ENCODE measurements at regions not wholly inside any gene's neighbourhood (a gene's known extent, or its start where the extent isn't known, plus 50 kb on each side); places are given as distances from the start of the nearest gene placed in this dataset.
A peak's percentile ranks its signal among the peaks of the same experiment; 100 is the strongest.
"Not testable (repeated sequence)": the region's sequence is repeated elsewhere in the genome, so short reads cannot be mapped to it uniquely, and the experiment has no call there.

- H3K9me3 ChIP-seq = no peaks in the 10 kb centered on the region
- intact Hi-C loops (cut with DNase I) = no loop called here
- TF ChIP-seq CTCF (IDR thresholded peaks at IDR 0.05) = no peak
- no peak overlapping the region for H3K27ac ChIP-seq
- DNase-seq (peak in 2 of 4 donors; percentile 11 to 58), ATAC-seq (no peak)
- peaks cover 0 to 5% of the 10 kb centered on the region in 2 donors for H3K27me3 ChIP-seq
- H3K4me1 ChIP-seq = no peaks in the 10 kb centered on the region
- H3K4me3 ChIP-seq = no peak overlapping the region
- no peaks in the 10 kb centered on the region for H3K36me3 ChIP-seq
Measured at GRCh38 chr3:118641608-118642007, 393.0 kb downstream of the IGSF11 start.

GRCh38 chr3:118671192-118671591 is 363.5 kb downstream of the IGSF11 start:
- intact Hi-C loops (cut with DNase I) = no loop called here
- H3K4me3 ChIP-seq = no peak overlapping the region
- ATAC-seq = no peak
- no peaks in the 10 kb centered on the region for H3K4me1 ChIP-seq
- no peak overlapping the region for H3K27ac ChIP-seq
- TF ChIP-seq CTCF (IDR thresholded peaks at IDR 0.05) = no peak
- H3K9me3 ChIP-seq = no peaks in the 10 kb centered on the region
- no peaks in the 10 kb centered on the region for H3K36me3 ChIP-seq
- no peaks in the 10 kb centered on the region for H3K27me3 ChIP-seq
- no peak for DNase-seq

GRCh38 chr3:118675305-118675704 is 359.3 kb downstream of the IGSF11 start:
- ATAC-seq (no peak), DNase-seq (no peak)
- no peak overlapping the region for H3K27ac ChIP-seq
- H3K27me3 ChIP-seq = no peaks in the 10 kb centered on the region
- no peak overlapping the region for H3K4me3 ChIP-seq
- intact Hi-C loops (cut with DNase I) = no loop called here
- H3K4me1 ChIP-seq = no peaks in the 10 kb centered on the region
- no peak for TF ChIP-seq CTCF (IDR thresholded peaks at IDR 0.05)
- no peaks in the 10 kb centered on the region for H3K36me3 ChIP-seq
- no peaks in the 10 kb centered on the region for H3K9me3 ChIP-seq

DNA sequence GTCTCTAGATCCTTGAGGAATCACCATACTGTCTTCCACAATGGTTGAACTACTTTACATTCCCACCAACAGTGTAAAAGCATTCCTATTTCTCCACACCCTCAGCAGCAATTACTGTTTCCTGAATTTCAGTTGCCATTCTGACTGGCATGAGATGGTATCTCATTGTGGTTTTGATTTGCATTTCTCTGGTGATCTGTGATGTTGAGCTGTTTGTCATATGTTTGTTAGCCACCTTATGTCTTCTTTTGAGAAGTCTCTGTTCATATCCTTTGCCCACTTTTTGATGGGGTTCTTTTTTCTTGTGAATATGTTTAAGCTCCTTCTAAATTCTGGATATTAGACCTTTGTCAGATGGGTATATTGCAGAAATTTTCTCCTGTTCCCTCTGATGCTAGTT is 356.0 kb downstream of the IGSF11 start:
- DNase-seq; H3K36me3 ChIP-seq; H3K4me3 ChIP-seq; ATAC-seq; H3K4me1 ChIP-seq; H3K9me3 ChIP-seq; H3K27ac ChIP-seq; intact Hi-C loops (cut with DNase I); H3K27me3 ChIP-seq: not testable (repeated sequence)

- Histone ChIP-seq H3K27ac (no peak overlapping the region), H3K4me1 (no peaks in the 10 kb centered on the region), H3K36me3 (no peaks in the 10 kb centered on the region), H3K4me3 (no peak overlapping the region), H3K9me3 (no peaks in the 10 kb centered on the region), H3K27me3 (no peaks in the 10 kb centered on the region)
- ATAC-seq = no peak
- peak in 2 of 4 donors; percentile 79 to 87 for DNase-seq
- intact Hi-C loops (cut with DNase I) = no loop called here
- no peak for TF ChIP-seq CTCF (IDR thresholded peaks at IDR 0.05)
Measured at GRCh38 chr3:118682921-118683320, 351.7 kb downstream of the IGSF11 start.

GRCh38 chr3:118683636-118684035 is 351.0 kb downstream of the IGSF11 start:
- Histone ChIP-seq H3K27ac (no peak overlapping the region), H3K9me3 (no peaks in the 10 kb centered on the region), H3K4me1 (no peaks in the 10 kb centered on the region), H3K4me3 (no peak overlapping the region), H3K36me3 (no peaks in the 10 kb centered on the region), H3K27me3 (no peaks in the 10 kb centered on the region)
- TF ChIP-seq CTCF (IDR thresholded peaks at IDR 0.05) = no peak
- no peak for ATAC-seq
- DNase-seq = no peak
- intact Hi-C loops (cut with DNase I) = no loop called here
